Neural progenitor cell (in vitro differentiated cells): ENCODE measurements at regions not wholly inside any gene's neighbourhood (a gene's known extent, or its start where the extent isn't known, plus 50 kb on each side); places are given as distances from the start of the nearest gene placed in this dataset.

ENCODE experiments used
- EZH2 ChIP-seq: fragments of 200-600 bp; sonication (generic); IDR thresholded peaks from 2 replicates; pipeline ENCODE4 v1.6.1; 2017; ENCODE audit warnings: antibody characterized with exemption, mild to moderate bottlenecking, moderate library complexity
- EZH2phosphoT487 ChIP-seq: fragments of 200-600 bp; sonication (generic); IDR thresholded peaks from 2 replicates; pipeline ENCODE4 v1.6.1; 2017; ENCODE audit warnings: antibody characterized with exemption
- TF ChIP-seq, protein P1 (sequence below): fragments of 200-600 bp; sonication (generic); IDR thresholded peaks from 2 replicates; pipeline ENCODE4 v1.5.1; 2017; ENCODE audit warnings: antibody characterized with exemption, mild to moderate bottlenecking

DNA sequence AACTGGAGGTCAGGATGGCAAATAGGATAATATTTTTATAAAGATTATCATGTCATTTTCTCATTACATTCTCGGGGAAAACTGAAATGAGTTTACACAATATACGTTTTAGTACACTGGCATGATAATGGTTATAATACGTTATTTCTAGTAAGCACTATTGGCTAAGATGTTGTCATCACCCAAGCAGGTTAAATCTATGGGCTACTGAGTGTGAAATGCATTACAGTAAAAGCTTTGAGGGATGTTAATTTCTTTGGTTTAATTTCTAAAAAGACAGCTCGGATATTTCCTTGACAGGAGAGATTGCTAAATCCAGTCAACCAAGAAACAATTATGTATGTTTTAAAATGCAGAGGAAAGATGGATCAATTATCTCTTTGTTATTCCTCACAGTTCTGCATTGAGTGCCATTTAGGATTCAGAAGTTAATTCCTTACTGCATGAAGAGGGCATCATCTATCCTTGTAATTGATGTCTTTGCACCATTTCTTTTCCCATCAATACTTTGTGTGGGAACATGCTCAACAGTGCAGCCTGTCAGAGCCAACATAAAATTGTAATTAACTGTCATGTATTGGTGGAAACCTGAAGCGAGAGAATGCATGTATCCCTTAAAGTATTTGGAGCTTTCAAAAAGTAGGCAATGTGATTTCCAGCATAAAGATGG lies 222.4 kb upstream of the ZP4 start:
- TF ChIP-seq EZH2, result no peak
- TF ChIP-seq, protein P1, sequence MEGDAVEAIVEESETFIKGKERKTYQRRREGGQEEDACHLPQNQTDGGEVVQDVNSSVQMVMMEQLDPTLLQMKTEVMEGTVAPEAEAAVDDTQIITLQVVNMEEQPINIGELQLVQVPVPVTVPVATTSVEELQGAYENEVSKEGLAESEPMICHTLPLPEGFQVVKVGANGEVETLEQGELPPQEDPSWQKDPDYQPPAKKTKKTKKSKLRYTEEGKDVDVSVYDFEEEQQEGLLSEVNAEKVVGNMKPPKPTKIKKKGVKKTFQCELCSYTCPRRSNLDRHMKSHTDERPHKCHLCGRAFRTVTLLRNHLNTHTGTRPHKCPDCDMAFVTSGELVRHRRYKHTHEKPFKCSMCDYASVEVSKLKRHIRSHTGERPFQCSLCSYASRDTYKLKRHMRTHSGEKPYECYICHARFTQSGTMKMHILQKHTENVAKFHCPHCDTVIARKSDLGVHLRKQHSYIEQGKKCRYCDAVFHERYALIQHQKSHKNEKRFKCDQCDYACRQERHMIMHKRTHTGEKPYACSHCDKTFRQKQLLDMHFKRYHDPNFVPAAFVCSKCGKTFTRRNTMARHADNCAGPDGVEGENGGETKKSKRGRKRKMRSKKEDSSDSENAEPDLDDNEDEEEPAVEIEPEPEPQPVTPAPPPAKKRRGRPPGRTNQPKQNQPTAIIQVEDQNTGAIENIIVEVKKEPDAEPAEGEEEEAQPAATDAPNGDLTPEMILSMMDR, result no peak
- TF ChIP-seq EZH2phosphoT487, result no peak
